LNCAP (cell line): ENCODE measurements at regions not wholly inside any gene's neighbourhood (a gene's known extent, or its start where the extent isn't known, plus 50 kb on each side); places are given as distances from the start of the nearest gene placed in this dataset.
A peak's percentile ranks its signal among the peaks of the same experiment; 100 is the strongest.

ENCODE experiments used
- TF ChIP-seq, protein P1 (sequence below): fragments of 450-650 bp; IDR thresholded peaks from 2 replicates; pipeline ENCODE4 v1.5.1; 2017; ENCODE audit warnings: mild to moderate bottlenecking

DNA sequence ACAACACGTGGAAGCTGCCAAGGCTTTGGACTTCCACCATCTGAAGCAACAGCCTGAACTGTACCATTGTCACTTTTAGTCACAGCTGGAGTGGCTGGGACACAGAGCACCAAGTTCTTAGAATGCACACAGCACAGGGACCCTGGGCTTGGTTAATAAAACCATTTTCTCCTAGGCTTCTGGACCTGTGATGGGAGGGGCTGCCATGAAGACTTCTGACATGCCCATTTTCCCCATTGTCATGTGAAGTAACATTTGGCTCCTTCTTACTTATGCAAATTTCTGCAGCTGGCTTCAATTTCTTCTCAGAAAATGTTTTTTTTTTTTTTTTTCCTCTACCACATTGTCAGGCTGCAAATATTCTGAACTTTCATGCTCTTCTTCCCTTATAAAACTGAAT lies 138.6 kb upstream of the BRINP3 start:
- TF ChIP-seq, protein P1, sequence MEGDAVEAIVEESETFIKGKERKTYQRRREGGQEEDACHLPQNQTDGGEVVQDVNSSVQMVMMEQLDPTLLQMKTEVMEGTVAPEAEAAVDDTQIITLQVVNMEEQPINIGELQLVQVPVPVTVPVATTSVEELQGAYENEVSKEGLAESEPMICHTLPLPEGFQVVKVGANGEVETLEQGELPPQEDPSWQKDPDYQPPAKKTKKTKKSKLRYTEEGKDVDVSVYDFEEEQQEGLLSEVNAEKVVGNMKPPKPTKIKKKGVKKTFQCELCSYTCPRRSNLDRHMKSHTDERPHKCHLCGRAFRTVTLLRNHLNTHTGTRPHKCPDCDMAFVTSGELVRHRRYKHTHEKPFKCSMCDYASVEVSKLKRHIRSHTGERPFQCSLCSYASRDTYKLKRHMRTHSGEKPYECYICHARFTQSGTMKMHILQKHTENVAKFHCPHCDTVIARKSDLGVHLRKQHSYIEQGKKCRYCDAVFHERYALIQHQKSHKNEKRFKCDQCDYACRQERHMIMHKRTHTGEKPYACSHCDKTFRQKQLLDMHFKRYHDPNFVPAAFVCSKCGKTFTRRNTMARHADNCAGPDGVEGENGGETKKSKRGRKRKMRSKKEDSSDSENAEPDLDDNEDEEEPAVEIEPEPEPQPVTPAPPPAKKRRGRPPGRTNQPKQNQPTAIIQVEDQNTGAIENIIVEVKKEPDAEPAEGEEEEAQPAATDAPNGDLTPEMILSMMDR, result no peak

DNA sequence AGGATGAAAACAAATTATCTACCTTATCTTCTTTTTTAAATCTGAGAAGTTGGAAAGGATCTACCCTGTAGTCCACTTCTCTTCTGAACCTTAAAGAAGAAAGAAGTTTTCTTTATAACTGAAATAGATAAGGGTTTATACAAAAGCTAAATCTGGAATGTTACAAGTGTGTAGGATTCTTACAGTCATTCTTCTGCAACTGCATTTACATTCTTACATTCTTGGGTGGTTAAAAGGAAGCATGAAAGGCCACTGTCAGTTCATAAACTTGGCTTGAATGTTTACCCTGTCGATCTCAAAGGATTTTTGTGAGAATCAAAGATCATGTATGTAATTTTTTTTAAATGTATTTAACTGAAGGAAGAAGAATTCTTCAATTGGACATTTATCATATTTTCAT lies 142.1 kb upstream of the BRINP3 start:
- TF ChIP-seq, protein P1, result no peak

DNA sequence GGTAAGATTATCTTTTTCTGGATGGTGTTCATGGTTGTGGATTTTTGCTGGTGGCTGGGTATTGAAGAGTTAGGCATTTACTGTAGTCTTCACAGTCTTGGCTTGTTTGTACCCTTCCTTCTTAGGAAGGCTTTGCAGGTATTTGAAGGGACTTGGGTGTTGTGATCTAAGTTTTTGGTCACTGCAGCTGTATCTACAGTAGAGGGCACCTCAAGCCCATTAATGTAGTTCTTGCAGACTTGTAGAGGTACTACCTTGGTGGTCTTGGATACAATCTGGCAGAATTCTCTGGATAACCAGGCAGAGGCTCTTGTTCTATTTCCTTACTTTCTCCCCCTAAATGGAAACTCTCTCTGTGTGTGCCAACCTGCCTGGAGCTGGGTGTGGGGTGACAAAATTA lies 155.8 kb upstream of the BRINP3 start:
- TF ChIP-seq, protein P1, result peak; percentile 35; the same call in 1 of the 2 replicates

DNA sequence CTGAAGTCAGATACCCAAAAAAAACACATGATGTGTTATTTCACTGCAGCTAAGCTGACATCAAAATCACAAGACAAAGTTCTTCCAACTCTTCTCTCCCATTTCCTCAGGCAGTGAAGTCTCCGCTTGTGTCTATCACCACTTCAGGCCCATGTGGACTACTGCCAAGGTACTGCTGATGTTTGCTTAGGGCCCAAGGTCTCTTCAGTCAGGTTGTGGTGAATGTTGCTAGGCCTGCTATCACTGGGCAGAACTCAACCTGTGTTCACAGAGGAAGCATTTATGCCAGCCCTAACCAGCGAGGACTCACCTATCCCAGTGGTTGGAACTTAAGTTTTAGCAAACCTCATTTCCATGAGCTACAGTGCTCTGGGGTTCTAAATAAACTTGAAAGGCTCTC lies 156.5 kb upstream of the BRINP3 start:
- TF ChIP-seq, protein P1, result no peak

DNA sequence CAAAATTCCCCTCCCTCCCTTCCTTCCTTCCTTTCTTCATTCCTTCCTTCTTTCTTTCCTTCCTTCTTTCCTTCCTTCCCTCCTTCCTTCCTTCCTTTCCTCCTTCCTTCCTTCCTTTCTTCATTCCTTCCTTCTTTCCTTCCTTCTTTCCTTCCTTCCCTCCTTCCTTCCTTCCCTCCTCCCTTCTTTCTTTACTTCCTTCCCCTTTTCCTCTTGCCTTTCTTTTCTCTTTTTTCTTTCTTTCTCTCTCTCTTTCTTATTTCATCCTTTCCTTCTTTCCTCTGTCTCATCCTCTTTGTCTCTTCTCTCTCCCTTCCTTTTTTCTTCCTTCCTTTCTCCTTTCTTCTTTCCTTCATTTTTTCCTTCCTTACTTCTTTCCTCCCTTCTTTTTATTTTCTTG lies 171.9 kb upstream of the BRINP3 start:
- TF ChIP-seq, protein P1, result no peak

DNA sequence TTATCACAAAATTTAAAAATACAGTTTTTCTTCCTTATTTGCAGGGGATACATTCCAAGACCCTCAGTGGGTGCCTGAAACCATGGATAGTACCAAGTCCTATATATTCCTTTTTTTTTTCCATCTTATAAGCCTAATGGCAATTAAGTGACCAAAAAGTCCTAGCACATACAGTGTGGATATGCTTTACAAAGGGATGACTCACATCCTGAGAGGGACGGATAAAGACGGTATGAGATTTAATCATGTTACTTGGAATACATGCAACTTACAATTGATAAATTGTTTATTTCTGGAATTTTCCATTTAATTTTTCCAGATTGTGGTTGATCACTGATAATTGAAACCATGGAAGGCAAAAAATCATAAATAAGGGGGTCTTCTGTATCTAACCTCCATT lies 181.2 kb upstream of the BRINP3 start:
- TF ChIP-seq, protein P1, result no peak

DNA sequence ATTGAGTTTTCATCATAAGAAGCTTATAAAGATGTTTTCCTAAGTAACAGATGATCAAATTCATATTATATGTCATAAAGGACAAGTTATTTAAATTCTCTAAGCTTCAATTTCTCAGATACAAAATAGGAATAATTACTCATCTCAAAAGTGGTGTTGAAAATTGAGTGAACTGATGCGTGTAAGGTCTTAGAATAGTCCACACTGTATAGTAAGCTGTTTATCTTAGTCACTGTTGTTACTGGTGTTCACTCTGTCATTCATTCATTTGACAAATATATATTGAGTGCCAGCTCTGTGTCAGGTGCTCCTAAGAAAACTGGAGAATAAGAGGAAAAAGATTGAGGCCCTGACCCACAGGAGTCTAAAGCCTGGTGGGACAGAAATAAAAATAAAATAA lies 186.3 kb upstream of the BRINP3 start:
- TF ChIP-seq, protein P1, result no peak

DNA sequence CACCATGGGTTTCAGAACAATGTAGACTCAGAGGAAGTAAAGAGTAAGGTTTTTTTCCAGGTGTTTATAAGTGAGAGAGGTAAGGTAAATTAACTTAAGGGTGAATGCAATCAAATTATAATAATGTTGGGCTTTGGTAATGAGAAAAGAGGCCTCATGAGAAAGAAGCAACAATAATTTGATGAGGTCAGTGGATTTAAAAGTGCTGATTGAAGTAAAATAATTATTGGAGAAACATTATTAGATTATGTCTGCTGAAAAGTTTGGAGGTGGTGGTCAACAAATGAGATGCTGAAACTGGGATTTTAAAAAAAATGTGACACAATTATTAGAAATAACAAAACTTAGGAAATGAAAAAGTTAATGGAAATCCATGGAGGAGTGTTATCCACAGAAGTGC lies 187.4 kb upstream of the BRINP3 start:
- TF ChIP-seq, protein P1, result no peak
